ENCODE measurements at regions not wholly inside any gene's neighbourhood (a gene's known extent, or its start where the extent isn't known, plus 50 kb on each side); places are given as distances from the start of the nearest gene placed in this dataset.
A peak's percentile ranks its signal among the peaks of the same experiment; 100 is the strongest.

DNA sequence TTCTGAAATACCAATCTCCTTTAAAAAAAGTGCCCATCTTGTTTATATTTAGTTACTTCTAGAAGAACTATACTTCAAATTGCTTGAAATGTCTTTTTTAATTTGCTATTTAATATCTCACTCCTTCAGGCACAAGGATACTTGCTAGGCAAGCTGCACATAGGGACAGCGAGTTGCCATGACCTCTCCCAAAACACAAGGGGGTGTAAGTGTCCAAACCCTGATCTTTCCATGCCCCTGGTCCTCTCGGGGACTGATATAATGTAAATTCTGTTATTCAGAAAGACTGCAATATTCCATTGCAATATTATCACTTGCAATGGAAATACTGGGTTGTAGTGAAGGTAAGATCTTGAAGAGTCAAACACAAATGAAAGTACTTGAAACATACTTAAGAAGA, 480.4 kb downstream of the CETN3 start:
- no peak overlapping the region for H3K27ac ChIP-seq (ENCODE audit: low read length)
- TF ChIP-seq, protein P1, sequence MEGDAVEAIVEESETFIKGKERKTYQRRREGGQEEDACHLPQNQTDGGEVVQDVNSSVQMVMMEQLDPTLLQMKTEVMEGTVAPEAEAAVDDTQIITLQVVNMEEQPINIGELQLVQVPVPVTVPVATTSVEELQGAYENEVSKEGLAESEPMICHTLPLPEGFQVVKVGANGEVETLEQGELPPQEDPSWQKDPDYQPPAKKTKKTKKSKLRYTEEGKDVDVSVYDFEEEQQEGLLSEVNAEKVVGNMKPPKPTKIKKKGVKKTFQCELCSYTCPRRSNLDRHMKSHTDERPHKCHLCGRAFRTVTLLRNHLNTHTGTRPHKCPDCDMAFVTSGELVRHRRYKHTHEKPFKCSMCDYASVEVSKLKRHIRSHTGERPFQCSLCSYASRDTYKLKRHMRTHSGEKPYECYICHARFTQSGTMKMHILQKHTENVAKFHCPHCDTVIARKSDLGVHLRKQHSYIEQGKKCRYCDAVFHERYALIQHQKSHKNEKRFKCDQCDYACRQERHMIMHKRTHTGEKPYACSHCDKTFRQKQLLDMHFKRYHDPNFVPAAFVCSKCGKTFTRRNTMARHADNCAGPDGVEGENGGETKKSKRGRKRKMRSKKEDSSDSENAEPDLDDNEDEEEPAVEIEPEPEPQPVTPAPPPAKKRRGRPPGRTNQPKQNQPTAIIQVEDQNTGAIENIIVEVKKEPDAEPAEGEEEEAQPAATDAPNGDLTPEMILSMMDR (conservative IDR thresholded peaks at IDR 0.05; ENCODE audit: low read depth, low read length) = peak; percentile 30; the same call in 1 of the 2 replicates
- no peak for TF ChIP-seq EZH2phosphoT487 (IDR thresholded peaks at IDR 0.05; ENCODE audit: borderline replicate concordance, low read length)
- TF ChIP-seq EZH2 (IDR thresholded peaks at IDR 0.05; ENCODE audit: low read length, unreplicated experiment) = no peak
- H3K4me3 ChIP-seq (ENCODE audit: low read length) = no peak overlapping the region
- H3K9me2 ChIP-seq (replicated peaks; ENCODE audit: low read length) = no peaks in the 10 kb centered on the region
- no peak overlapping the region for H3K9ac ChIP-seq (ENCODE audit: low read length)
- H3K9me3 ChIP-seq (ENCODE audit: low read length) = no peaks in the 10 kb centered on the region
- DNase-seq = no peak
- no peaks in the 10 kb centered on the region for H3K27me3 ChIP-seq (ENCODE audit: low read length)
- ChIA-PET CTCF (interaction anchor here (0.6 kb wide), 1 partner anchor 257 kb away, joined by 6 read pairs; no protein-coding TSS in a partner anchor), POLR2A (ENCODE audit: unreplicated experiment) (interaction anchor here (0.6 kb wide), 2 partner anchors 88 to 199 kb away, joined by 4 to 5 read pairs; no protein-coding TSS in a partner anchor)
- no peaks in the 10 kb centered on the region for H4K20me1 ChIP-seq (ENCODE audit: low read length)
- no peak for ATAC-seq
- intact Hi-C loops (cut with micrococcal nuclease) = no loop called here
- H3K4me2 ChIP-seq (ENCODE audit: low read length) = no peak overlapping the region
- no peaks in the 10 kb centered on the region for H3K79me2 ChIP-seq (ENCODE audit: low read length)
- H3K4me1 ChIP-seq (ENCODE audit: insufficient read depth, low read length) = peaks cover 21% of the 10 kb centered on the region
- BruUV-seq (replicated peaks) = no TSS peak
- H3F3A ChIP-seq (ENCODE audit: low read length, unreplicated experiment) = no peaks in the 10 kb centered on the region
- H2AFZ ChIP-seq (ENCODE audit: low read length) = no peak overlapping the region
- H3K36me3 ChIP-seq (ENCODE audit: low read depth, low read length) = no peaks in the 10 kb centered on the region

DNA sequence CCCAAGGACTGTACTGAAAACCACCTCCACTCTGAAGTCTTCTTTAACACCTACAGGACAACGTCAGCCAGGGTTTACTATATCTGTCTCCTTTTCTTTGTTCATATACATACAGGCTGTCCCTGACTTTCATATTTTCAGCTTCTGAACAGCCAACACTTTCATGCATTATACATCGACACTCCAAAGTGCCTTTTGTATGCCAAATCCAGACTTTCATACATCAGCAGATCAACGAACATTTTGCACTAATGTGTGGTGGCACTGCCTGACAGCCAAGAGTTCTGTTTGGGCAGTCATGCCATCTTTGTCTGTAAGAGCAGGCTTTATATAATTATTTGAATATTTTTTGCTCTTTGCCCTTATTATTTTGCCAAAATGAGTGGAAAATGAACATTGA, 487.4 kb downstream of the CETN3 start:
- POLR2A ChIA-PET (ENCODE audit: unreplicated experiment) = no interaction called here
- intact Hi-C loops (cut with micrococcal nuclease) = no loop called here
- no peaks in the 10 kb centered on the region for H3K27me3 ChIP-seq (ENCODE audit: low read length)

DNA sequence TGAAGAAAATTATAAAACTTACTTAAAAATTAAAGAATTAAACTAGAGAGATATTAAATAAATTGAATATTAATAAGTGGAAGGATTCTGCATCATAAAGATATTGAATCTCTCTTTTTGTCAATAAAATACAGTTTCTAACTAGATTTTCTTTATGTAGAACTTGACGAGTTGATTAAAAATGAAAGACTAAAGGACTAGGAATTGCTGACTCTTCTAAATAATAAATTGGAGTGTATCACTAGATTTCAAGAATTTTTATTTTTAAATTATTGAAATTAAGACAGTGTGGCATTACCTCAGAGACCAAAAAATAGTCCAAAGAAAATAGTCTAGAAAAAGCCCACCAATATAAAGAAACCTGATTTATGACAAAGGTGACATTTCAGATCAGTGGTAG, 492.4 kb downstream of the CETN3 start:
- no peak overlapping the region for H3K27ac ChIP-seq (ENCODE audit: low read length)
- H3F3A ChIP-seq (ENCODE audit: low read length, unreplicated experiment) = no peaks in the 10 kb centered on the region
- ChIA-PET CTCF (no interaction called here), POLR2A (ENCODE audit: unreplicated experiment) (no interaction called here)
- no TSS peak for BruUV-seq (replicated peaks)
- peaks cover 10% of the 10 kb centered on the region; the same call in 1 of the 2 replicates for H3K9me3 ChIP-seq (ENCODE audit: low read length)
- no peak overlapping the region for H3K4me2 ChIP-seq (ENCODE audit: low read length)
- intact Hi-C loops (cut with micrococcal nuclease) = no loop called here
- H3K9ac ChIP-seq (ENCODE audit: low read length) = no peak overlapping the region
- no peaks in the 10 kb centered on the region for H4K20me1 ChIP-seq (ENCODE audit: low read length)
- DNase-seq = no peak
- TF ChIP-seq, protein P1 (conservative IDR thresholded peaks at IDR 0.05; ENCODE audit: low read depth, low read length) = no peak
- TF ChIP-seq EZH2 (IDR thresholded peaks at IDR 0.05; ENCODE audit: low read length, unreplicated experiment) = no peak
- no peak for TF ChIP-seq EZH2phosphoT487 (IDR thresholded peaks at IDR 0.05; ENCODE audit: borderline replicate concordance, low read length)
- no peak for ATAC-seq
- H3K27me3 ChIP-seq (ENCODE audit: low read length) = no peaks in the 10 kb centered on the region
- no peaks in the 10 kb centered on the region for H3K36me3 ChIP-seq (ENCODE audit: low read depth, low read length)
- H2AFZ ChIP-seq (ENCODE audit: low read length) = no peak overlapping the region
- H3K4me3 ChIP-seq (ENCODE audit: low read length) = no peak overlapping the region
- H3K79me2 ChIP-seq (ENCODE audit: low read length) = no peaks in the 10 kb centered on the region
- no peaks in the 10 kb centered on the region for H3K4me1 ChIP-seq (ENCODE audit: insufficient read depth, low read length)
- no peaks in the 10 kb centered on the region for H3K9me2 ChIP-seq (replicated peaks; ENCODE audit: low read length)

More for the DNA sequence above, 487.4 kb downstream of the CETN3 start:
- H3K9me2 ChIP-seq (replicated peaks; ENCODE audit: low read length) = no peaks in the 10 kb centered on the region
- no peaks in the 10 kb centered on the region for H3K36me3 ChIP-seq (ENCODE audit: low read depth, low read length)
- H3K9me3 ChIP-seq (ENCODE audit: low read length) = no peaks in the 10 kb centered on the region
- H3K4me3 ChIP-seq (ENCODE audit: low read length) = no peak overlapping the region
- no peaks in the 10 kb centered on the region for H3F3A ChIP-seq (ENCODE audit: low read length, unreplicated experiment)
- H3K27ac ChIP-seq (ENCODE audit: low read length) = no peak overlapping the region
- no peaks in the 10 kb centered on the region for H3K4me1 ChIP-seq (ENCODE audit: insufficient read depth, low read length)
- DNase-seq = no peak
- no peak overlapping the region for H2AFZ ChIP-seq (ENCODE audit: low read length)
- no peak overlapping the region for H3K4me2 ChIP-seq (ENCODE audit: low read length)
- no peak for ATAC-seq
- CTCF ChIA-PET = no interaction called here
- no peaks in the 10 kb centered on the region for H3K79me2 ChIP-seq (ENCODE audit: low read length)
- TF ChIP-seq, protein P1 (conservative IDR thresholded peaks at IDR 0.05; ENCODE audit: low read depth, low read length) = no peak
- TF ChIP-seq EZH2 (IDR thresholded peaks at IDR 0.05; ENCODE audit: low read length, unreplicated experiment) (no peak), EZH2phosphoT487 (IDR thresholded peaks at IDR 0.05; ENCODE audit: borderline replicate concordance, low read length) (no peak)
- H3K9ac ChIP-seq (ENCODE audit: low read length) = no peak overlapping the region
- H4K20me1 ChIP-seq (ENCODE audit: low read length) = no peaks in the 10 kb centered on the region
- no TSS peak for BruUV-seq (replicated peaks)

Measured in PC-3 (cell line).